ENCODE measurements at regions not wholly inside any gene's neighbourhood (a gene's known extent, or its start where the extent isn't known, plus 50 kb on each side); places are given as distances from the start of the nearest gene placed in this dataset.
"Not testable (repeated sequence)": the region's sequence is repeated elsewhere in the genome, so short reads cannot be mapped to it uniquely, and the experiment has no call there.

DNA sequence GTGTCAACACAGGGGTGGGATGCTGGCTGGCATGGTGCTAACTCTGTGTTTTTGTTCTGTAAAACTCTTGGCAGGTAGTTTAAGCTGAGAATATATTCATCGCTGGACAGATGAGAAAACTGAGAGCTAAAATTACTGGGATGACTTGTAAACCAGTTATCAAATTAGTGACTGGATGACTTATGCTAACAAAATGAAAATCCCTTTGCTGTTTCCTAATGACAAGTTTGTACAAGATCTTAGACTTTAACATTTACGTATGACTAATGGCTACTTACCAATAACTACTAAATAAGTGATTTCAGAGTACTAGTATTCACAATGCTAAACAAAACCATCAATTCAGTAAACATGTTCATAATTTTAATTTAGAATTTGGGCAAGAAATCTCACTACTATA is 854.8 kb upstream of the ARRDC3 start:
- no peak for DNase-seq

DNA sequence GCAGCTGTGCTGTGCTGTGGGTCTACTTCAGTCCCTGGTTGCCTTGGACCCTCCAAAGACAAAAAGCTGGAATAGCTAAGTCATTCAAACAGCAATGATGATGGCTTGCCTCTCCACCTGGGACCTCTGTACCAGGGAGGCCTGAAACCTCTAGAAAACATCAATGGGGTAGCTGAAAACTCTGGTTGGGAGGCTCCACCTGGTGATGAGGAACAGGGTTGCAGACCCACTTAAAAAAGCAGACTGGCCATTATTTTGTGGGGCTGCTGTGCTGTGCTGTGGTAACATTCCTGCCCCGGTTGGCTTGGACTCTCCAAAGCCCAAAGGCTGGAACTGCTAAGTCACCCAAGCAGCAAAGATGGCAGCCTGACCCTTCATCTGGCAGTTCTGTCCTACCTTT is 839.3 kb upstream of the ARRDC3 start:
- no peak for DNase-seq

DNA sequence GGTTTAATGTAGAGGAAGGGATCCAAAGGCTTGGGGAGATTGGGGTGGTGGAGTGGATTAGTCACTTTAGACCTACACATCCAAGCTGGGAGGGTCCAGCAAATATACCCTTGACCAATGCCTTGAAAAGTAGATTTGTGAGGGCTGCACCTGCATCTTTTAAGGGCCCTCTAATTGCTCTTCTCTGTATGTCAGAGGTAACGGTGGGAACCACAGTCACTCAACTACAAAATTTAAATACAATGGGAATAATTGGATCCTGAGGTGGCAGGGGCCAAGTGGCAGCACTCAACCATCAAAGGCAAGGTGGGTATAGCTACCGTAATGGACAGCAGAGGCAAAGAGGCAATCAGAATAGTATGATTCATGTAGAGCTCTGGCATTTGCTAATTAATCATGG is 833.7 kb upstream of the ARRDC3 start:
- not testable (repeated sequence) for DNase-seq

DNA sequence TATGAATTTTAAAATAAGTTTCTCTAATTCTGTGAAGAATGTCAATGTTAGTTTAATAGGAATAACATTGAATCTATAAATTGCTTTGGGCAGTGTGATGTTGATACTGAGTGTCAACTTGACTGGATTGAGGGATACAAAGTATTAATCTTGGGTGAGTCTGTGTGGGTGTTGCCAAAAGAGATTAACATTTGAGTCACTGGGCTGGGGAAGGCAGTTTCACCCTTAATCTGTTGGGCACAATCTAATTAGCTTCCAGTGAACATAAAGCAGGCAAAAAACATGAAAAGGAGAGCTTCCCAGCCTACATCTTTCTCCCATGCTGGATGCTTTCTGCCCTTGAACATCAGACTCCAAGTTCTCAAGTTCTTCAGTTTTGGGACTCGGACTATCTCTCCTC is 832.0 kb upstream of the ARRDC3 start:
- no peak for DNase-seq

DNA sequence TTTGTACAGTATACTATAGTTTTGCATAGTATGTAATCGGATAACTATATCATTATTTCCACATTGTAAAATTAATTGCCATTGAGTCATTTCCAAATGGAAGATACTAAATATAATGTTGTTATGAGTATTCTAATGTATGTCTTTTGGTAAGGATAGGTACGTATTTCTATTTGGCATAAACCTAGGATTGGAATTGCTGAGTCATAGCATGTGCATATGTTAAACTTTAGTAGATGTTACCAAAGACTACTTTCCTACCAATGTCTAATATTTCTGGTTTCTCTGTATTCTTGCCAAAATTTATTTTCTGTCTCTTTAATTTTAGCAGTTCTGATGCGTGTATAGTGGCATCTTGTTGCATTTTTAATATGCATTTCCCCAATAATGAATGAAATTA is 825.1 kb upstream of the ARRDC3 start:
- no peak for DNase-seq

DNA sequence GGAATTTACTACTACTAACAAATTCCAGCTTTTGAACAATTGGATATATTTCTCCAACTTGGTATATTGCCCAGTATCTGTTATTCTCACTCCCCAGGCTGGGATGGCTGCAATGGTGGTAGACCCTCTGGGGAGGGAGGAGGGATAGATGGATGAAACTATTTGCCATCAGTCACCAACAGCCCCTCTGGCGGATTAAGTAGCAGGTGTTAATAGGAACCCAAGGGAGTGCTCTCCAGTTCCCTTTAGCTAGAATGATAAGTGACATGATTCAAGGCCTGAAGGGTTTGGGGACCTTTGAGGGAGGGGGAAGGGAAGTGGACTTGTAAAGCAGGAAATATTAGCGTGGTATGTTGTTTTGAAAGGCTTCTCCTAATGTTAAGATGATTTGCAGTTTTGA is 824.0 kb upstream of the ARRDC3 start:
- no peak for DNase-seq

DNA sequence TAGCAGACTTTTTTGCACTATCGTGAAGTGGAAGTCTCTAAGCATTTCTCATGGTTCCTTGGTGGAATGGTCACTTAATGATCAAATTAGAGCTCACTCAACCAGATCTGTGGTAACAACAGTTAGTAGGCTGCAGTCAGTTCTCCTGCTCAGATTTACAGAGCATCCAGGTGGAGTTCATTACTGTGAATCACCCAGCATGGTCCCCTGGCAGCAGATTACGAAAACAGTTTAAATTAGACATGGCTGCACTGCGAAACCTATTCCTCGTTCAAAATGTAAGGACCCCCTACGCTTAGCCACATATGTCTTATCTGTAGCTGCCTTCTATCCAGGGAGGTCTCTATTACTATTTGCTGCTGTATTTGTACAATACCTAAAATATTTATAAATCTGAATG is 823.6 kb upstream of the ARRDC3 start:
- no peak for DNase-seq

DNA sequence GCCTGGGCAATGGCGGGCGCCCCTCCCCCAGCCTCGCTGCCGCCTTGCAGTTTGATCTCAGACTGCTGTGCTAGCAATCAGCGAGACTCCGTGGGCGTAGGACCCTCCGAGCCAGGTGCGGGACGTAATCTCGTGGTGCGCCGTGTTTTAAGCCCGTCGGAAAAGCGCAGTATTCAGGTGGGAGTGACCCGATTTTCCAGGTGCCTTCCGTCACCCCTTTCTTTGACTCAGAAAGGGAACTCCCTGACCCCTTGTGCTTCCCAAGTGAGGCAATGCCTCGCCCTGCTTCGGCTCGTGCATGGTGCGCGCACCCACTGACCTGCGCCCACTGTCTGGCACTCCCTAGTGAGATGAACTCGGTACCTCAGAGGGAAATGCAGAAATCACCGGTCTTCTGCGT is 815.9 kb upstream of the ARRDC3 start:
- not testable (repeated sequence) for DNase-seq

DNA sequence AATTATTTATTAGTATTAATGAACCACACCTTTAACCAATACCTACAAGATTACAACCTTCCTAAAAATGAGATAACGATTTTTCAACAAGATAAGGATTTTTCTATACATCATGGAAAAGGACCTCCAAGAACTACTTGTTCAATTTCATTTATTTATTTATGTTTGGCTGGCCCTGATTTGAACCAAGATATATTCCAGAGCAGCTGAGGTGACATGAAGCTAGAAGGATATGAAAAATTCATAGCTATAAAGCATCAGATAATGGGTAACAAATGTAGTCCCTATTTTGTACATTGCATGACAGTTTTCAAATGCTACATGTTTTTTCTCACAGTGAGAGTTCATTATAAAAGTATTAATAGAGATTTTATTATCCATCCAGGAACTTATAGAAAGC is 798.5 kb upstream of the ARRDC3 start:
- DNase-seq, result no peak

DNA sequence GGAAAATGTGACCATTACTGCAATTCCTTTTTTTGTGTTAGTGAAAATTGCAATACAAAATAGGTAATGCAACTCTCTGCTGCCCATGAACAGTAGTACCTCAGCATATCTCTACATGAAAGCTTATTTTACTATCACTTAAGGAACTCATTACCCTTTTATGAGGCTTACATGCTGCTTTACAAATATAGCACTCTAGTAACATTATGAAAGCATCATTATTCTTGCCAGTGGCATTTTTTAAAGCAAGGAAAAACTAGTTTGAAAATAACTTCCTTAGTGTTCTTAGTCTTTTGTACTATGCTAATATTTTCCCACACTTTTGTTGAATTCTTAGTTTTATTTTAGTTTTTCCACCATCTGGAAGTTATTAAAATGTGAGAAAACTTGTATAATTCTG is 797.3 kb upstream of the ARRDC3 start:
- no peak for DNase-seq

DNA sequence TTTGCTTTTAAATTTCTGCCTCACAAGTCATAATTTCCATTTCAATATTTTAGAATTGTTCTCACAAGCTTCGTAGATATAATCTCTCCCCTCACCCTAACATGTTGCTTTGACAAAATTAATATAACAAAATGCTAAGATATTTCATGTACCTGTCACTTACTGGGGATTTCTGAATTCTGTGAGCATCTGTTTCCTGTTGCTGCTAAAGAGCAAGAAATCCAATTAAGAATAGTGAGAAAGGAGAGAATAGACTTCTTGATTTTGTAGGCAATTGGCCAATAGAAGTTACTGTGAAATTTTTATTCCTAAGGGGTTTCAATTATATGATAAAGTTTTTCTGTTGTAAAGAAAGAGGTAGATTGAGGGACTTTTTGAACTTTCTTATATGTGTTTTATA is 796.5 kb upstream of the ARRDC3 start:
- DNase-seq, result no peak

DNA sequence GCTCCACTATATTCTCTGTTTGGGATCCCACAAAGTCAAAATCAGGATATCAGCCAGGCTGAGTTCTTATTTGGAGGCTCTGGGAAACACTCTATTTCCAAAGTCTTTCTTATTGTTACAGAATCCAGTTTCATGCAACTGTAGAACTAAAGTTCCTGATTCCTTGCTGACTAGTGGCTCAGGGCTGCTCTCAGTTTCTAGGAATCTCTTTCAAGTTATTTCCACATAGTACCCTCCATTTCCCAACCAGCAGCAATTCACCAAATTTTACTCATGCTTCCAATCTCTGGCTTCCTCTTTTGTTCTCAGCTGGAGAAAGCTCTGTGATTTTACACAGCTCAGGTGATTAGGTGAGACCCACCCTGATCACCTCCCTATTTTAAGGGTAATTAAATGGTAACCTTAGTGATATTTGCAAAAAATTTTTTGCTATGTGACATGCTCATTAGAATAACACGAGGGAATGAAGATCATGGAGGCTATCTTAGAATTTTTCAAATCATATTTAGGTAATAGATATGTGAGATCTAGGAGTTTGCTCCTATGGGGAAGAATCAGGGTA is 794.9 kb upstream of the ARRDC3 start:
- no peak for DNase-seq

DNA sequence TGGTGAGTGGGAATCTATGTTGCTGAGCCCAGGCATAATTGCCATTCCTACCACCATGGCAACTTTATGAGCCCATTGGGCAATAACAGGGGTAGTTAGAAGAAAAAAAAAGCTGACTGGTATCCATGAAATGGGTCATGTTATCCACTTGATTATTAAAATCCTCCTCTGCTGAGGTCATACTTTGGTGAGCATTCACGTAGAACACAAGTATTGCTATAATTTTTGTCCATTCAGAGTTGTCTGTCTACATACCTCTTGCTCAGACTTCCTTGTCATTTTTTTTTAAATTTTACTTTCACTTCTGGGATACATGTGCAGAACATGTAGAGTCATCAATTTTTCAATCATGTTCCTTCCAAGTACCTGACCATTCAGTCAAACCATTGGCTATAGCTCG is 780.8 kb upstream of the ARRDC3 start:
- DNase-seq, result no peak

DNA sequence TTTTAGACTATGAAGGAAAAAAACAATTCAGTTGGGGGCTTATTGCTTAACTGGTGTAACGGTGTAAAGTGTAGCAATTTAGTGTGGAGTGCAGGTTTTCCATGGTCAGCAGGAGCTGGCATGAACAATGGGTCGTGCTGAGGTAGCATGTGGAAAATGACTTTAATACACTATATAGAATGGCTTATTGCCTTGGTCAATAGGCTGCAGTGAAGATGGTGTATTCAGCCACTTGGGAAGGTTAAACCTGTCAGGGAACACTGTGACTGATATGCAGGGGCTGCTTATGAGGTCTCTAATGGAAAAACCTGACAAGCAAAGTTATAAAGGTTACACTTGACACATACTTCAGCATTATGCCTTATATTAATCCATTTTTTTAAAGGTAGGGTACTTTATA is 764.7 kb upstream of the ARRDC3 start:
- no peak for DNase-seq

DNA sequence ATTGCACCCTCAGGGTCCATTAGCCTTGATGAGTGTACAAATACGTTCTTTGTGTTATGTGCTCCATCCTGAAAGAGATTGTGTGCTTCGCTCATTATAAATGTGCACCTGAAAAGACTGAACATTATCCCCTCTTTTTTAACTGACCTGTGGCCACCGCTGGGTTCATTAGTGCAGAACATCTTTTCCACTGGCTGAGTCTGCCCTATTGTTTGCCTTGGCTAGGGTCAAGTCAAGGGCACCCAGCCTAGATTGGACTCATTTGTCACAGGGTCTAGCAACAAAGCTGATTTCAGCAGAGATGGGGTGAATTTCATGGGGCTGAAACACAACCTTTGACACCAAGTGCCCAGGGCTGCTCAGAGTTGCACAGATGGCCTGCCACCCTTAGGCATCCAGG is 764.1 kb upstream of the ARRDC3 start:
- no peak for DNase-seq

DNA sequence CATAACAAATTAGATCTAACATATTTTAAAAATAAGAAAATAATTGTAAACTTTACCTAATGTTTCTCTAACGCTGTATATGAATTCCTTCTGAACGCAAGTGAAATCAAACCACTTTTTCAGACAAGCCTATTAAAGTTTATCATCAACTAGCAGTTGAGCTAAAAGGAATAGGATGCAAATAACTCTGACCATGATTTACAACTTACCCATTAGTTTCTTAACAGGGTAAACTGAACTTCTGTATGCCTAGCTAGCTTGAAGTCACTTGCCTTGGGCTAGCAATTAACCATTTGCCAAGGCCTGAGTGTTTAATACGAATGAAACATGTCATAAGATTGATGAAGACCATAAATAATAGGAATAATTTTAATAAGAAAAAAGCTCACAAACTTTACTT is 762.7 kb upstream of the ARRDC3 start:
- DNase-seq, result no peak

DNA sequence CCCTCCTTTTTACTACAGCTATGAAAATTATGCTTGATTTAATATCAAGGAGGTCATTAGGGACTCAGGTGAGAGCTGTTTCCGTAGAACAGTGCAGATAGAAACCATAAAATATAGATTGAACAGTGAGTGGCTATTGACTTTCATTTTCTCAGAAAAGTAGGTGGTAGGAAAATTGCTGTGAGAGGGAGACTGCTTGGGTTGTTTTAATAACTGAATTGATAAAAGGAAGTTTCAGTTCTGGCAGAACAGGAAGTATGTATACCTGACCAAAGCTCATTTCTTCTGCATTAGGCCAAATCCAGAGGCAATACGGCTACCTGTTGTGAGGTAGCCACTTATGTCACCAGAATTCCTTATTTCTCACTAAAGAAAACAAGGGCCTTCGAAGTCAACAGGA is 761.7 kb upstream of the ARRDC3 start:
- DNase-seq, result no peak

DNA sequence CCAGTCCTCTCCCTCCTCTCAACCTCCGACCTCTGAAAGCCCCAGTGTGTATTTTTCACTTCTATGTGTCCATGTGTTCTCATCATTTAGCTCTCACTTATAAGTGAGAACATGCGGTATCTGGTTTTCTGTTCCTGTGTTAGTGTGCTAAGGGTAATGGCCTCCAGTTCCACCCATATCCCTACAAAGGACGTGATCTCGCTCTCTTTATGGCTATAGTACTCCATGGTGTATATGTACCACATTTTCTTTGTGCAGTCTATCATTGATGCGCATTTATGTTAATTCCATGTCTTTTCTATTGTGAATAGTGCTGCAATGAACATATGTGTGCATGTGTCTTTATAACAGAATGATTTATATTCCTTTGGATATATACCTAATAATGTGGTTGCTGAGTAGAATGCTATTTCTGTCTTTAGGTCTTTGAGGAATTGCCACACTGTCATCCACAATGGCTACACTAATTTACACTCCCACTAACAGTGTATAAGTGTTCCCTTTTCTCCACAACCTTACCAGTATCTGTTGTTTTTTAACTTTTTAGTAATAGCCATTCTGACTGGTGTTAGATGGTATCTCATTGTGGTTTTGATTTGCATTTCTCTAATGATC is 749.3 kb upstream of the ARRDC3 start:
- DNase-seq, result not testable (repeated sequence)

DNA sequence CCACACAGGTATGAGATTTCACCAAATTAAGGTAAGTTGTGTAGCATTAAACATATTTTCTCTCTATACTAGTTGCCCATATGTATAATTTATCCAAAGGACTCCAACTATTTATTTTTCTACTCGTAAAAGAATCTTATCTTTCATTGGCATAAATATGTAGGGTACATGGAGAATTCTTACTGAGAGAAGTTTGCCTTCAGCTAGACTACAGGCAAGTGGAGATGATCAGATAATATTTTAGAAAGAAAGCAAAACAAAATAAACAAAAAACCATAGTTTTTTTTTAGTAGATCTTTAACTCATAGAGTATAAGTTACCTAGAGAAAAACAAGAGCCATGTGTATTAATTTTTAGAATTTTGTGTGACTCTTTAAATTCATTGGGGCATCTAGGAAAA is 743.1 kb upstream of the ARRDC3 start:
- no peak for DNase-seq

DNA sequence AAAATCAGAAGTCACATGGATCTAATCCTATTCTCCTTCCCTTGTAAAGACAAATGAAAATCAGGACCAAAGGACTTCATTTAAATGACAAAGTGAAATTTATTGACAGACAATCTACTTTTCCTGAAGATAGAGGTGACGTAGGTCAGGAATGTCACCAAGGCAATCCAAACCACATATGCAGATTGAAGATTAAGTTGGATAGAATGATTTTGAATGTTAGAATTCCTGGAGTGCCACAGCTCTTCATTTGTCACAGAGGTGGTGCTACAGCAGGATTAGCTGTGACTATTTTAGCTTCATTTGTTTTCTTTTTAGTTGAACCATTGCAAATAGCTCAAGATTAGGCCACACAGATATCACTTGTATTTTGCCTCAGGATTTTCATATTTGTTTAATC is 736.0 kb upstream of the ARRDC3 start:
- DNase-seq, result no peak

DNA sequence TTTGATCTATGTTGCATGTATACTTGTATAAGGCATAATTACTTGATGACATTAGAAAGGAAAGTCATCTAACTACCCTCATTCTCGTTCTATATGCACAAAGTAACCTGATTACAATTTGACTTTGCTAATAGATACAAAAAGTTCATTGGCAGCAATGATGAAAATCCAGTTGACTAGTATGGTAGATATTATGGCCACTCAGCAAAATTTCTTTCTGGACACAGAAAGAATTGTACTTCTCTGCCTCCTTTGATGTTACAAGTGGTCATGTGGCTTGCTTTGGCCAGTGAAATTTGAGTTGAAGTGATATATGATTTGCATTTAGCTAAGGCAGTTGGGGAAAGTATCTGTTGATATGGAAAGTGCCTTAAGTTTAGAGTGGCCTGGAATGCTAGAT is 723.7 kb upstream of the ARRDC3 start:
- no peak for DNase-seq

DNA sequence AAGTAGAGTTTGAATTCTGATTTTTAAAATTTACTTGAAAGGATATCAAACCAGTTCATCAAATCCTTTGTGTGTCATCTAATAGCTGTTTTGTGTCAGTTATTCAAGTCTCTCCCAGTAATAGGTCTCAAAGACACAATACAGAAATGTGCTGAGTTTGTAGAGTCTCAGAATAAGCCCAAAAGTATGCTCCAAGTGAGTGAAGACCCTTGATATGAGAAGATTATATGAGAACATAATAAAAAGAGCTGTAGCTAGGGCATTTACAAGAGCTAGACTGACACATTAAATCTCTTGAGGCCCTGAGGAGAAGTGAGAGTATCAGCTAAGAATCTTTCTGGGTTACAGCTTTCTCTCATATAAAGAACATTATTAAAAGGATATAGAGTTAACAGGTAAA is 721.0 kb upstream of the ARRDC3 start:
- no peak for DNase-seq

DNA sequence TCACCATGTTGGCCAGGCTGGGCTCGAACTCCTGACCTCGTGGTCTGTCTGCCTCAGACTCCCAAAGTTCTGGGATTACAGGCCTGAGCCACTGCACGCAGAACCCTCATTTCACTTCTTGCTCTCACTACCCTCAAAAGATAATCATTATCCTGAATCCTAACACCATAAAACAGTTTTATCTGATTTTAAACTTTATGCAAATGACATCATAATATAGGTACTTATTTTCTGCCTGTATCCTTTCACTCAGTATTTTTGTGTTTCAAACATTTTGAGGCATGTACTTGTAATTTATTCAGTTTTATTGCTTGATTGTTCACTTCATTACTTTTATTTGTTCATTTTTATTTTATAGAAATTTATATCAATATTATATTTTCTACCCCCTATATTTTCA is 719.2 kb upstream of the ARRDC3 start:
- DNase-seq, result no peak

DNA sequence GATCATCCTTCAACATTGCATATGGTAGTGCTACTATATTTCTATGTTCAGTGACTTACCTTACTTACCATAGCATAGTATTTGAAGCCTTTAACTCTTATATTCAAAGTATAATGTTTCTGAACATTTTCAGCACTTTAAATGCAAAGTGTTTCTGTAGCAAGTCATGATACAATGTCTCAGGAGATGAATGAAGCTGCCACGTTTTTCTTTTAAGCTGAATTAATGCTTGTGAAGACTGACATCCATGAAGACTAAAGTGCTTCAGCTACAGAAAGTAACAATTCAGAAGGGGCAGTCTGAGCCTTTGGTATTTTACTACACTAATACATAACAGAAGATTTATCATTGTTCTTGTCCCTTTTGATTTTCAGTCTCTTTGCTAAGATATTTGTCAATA is 709.1 kb upstream of the ARRDC3 start:
- no peak for DNase-seq

DNA sequence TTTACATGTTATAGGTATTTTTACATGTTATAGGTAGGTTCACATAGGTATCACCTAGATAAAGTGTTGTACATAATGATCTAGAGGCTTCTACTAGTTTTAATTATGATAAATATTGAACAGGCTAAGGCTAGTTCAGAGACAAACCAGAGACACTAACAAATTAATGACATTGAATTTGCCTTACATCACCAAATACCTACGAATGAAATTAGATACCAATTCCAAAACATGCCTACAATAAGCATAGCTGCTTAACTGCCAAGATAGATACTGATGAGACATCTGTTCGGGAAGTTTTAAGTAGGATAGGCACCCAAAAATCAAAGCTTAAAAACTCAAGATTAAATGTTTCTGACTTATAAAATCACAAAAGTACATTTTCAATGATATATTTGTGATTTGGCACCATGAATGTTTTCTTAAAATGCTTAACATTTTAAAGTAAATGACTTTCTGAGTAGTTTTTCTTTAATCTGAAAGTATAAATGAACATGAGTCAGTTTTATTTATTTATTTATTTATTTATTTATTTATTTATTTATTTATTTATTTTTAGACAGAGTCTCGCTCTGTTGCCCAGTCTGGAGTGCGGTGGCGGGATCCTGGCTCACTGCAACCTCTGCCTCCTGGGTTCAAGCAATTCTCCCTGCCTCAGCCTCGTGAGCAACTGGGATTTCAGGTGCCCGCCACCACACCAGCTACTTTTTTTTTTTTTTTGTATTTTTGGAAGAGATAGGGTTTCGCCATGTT is 703.1 kb upstream of the ARRDC3 start:
- DNase-seq, result no peak

Data from hippocampal formation (tissue), 2 donors.